ENCODE measurements at regions not wholly inside any gene's neighbourhood (a gene's known extent, or its start where the extent isn't known, plus 50 kb on each side); places are given as distances from the start of the nearest gene placed in this dataset.

DNA sequence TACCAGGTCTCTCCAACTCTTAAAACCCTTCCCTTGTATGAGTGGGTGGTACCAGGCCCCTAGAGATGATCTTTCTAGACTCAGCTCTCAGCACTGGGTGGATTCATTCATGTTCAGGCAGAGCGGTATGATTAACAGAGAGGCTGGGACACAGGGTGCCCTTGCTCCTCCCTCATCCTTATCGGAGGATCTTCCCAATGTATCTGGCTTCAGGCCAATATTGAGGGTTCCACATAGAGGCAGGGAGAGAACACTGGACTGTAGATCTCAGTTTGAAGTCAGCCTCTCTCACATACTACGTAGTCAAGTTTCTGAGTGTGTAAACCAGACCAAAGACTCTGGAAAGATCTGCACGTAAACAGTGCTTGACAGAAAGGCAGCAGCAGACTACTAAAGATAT lies 366.2 kb downstream of the DHX35 start:
- no peaks in the 10 kb centered on the region for H4K20me1 ChIP-seq (ENCODE audit: low read depth, low read length)
- H3F3A ChIP-seq (ENCODE audit: insufficient read depth) = no peaks in the 10 kb centered on the region
- TF ChIP-seq, protein P1, sequence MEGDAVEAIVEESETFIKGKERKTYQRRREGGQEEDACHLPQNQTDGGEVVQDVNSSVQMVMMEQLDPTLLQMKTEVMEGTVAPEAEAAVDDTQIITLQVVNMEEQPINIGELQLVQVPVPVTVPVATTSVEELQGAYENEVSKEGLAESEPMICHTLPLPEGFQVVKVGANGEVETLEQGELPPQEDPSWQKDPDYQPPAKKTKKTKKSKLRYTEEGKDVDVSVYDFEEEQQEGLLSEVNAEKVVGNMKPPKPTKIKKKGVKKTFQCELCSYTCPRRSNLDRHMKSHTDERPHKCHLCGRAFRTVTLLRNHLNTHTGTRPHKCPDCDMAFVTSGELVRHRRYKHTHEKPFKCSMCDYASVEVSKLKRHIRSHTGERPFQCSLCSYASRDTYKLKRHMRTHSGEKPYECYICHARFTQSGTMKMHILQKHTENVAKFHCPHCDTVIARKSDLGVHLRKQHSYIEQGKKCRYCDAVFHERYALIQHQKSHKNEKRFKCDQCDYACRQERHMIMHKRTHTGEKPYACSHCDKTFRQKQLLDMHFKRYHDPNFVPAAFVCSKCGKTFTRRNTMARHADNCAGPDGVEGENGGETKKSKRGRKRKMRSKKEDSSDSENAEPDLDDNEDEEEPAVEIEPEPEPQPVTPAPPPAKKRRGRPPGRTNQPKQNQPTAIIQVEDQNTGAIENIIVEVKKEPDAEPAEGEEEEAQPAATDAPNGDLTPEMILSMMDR (IDR thresholded peaks at IDR 0.05; ENCODE audit: insufficient read depth, low read length, poor library complexity, severe bottlenecking) = no peak
- no peak for TF ChIP-seq EZH2phosphoT487 (conservative IDR thresholded peaks at IDR 0.05; ENCODE audit: low read length)
- H3K9ac ChIP-seq (ENCODE audit: low read length) = no peak overlapping the region
- no peaks in the 10 kb centered on the region for H3K36me3 ChIP-seq (ENCODE audit: low read length)
- no peak overlapping the region for H3K4me3 ChIP-seq (ENCODE audit: insufficient read depth, low read length, poor library complexity, severe bottlenecking)
- H2AFZ ChIP-seq (ENCODE audit: low read depth, low read length, severe bottlenecking) = no peak overlapping the region
- H3K9me3 ChIP-seq (ENCODE audit: insufficient read depth, low read length) = no peaks in the 10 kb centered on the region
- H3K79me2 ChIP-seq (ENCODE audit: insufficient read depth, low read length) = no peaks in the 10 kb centered on the region
- no peak overlapping the region for H3K4me2 ChIP-seq (ENCODE audit: low read depth, low read length, poor library complexity, severe bottlenecking)
- no peaks in the 10 kb centered on the region for H3K9me2 ChIP-seq (replicated peaks; ENCODE audit: insufficient read depth, low read length)
- H3K27ac ChIP-seq (ENCODE audit: low read depth, low read length) = no peak overlapping the region
- H3K27me3 ChIP-seq (ENCODE audit: low read length) = no peaks in the 10 kb centered on the region

DNA sequence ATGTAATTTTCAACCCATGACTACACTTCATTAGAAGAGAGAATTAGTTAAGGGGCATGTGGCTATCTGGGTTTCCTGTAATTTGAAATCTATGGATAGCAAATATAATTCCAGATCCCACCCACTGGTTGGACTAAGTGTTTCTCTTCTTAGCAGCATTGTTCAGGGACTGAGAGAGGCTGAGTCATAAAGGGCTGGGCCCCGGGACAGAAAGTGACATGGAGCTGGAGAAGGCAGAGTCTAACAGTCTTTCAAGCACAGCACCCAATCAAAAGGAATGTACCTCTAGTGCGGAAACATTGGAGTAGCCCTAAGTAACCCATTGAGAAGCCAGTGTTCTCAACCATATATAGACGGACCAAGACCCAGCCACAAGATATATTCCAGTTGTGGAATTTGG lies 363.9 kb downstream of the DHX35 start:
- Histone ChIP-seq H3K27ac (ENCODE audit: low read depth, low read length) (no peak overlapping the region), H4K20me1 (ENCODE audit: low read depth, low read length) (no peaks in the 10 kb centered on the region), H3K9me2 (replicated peaks; ENCODE audit: insufficient read depth, low read length) (no peaks in the 10 kb centered on the region), H2AFZ (ENCODE audit: low read depth, low read length, severe bottlenecking) (no peak overlapping the region), H3F3A (ENCODE audit: insufficient read depth) (no peaks in the 10 kb centered on the region), H3K36me3 (ENCODE audit: low read length) (no peaks in the 10 kb centered on the region), H3K79me2 (ENCODE audit: insufficient read depth, low read length) (no peaks in the 10 kb centered on the region), H3K9ac (ENCODE audit: low read length) (no peak overlapping the region), H3K4me2 (ENCODE audit: low read depth, low read length, poor library complexity, severe bottlenecking) (no peak overlapping the region), H3K4me3 (ENCODE audit: insufficient read depth, low read length, poor library complexity, severe bottlenecking) (no peak overlapping the region), H3K27me3 (ENCODE audit: low read length) (no peaks in the 10 kb centered on the region), H3K9me3 (ENCODE audit: insufficient read depth, low read length) (no peaks in the 10 kb centered on the region)
- TF ChIP-seq, protein P1 (IDR thresholded peaks at IDR 0.05; ENCODE audit: insufficient read depth, low read length, poor library complexity, severe bottlenecking) = no peak
- no peak for TF ChIP-seq EZH2phosphoT487 (conservative IDR thresholded peaks at IDR 0.05; ENCODE audit: low read length)

DNA sequence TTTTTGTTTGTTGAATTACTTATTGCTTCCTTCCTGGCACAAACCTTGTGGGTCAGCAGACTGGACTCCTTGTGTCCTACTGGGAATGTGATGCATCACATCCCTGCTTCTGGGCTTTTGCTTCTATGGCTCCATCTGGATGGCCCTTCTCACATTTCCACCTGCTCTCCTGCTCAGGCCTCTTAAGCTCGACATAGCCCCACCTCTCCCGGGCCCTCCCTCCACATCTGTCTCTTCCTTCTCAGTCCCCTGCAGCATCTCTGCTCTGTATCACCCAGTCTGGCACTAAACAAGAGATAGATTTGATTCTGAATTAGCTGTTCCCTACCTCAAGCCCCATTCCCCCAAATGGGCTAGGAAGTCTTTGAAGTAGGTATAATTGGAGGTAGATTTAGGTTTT lies 356.8 kb downstream of the DHX35 start:
- H3K4me3 ChIP-seq (ENCODE audit: insufficient read depth, low read length, poor library complexity, severe bottlenecking) = no peak overlapping the region
- no peaks in the 10 kb centered on the region for H3K9me2 ChIP-seq (replicated peaks; ENCODE audit: insufficient read depth, low read length)
- no peak overlapping the region for H3K27ac ChIP-seq (ENCODE audit: low read depth, low read length)
- no peak for TF ChIP-seq EZH2phosphoT487 (conservative IDR thresholded peaks at IDR 0.05; ENCODE audit: low read length)
- TF ChIP-seq, protein P1 (IDR thresholded peaks at IDR 0.05; ENCODE audit: insufficient read depth, low read length, poor library complexity, severe bottlenecking) = no peak
- H2AFZ ChIP-seq (ENCODE audit: low read depth, low read length, severe bottlenecking) = no peak overlapping the region
- no peak overlapping the region for H3K9ac ChIP-seq (ENCODE audit: low read length)
- no peaks in the 10 kb centered on the region for H3K27me3 ChIP-seq (ENCODE audit: low read length)
- H3K36me3 ChIP-seq (ENCODE audit: low read length) = no peaks in the 10 kb centered on the region
- no peaks in the 10 kb centered on the region for H4K20me1 ChIP-seq (ENCODE audit: low read depth, low read length)
- H3F3A ChIP-seq (ENCODE audit: insufficient read depth) = no peaks in the 10 kb centered on the region
- no peak overlapping the region for H3K4me2 ChIP-seq (ENCODE audit: low read depth, low read length, poor library complexity, severe bottlenecking)
- no peaks in the 10 kb centered on the region for H3K79me2 ChIP-seq (ENCODE audit: insufficient read depth, low read length)
- no peaks in the 10 kb centered on the region for H3K9me3 ChIP-seq (ENCODE audit: insufficient read depth, low read length)

Measured in SU-DHL-6 (cell line).